Heart left ventricle (tissue), 13 donors: ENCODE measurements at regions not wholly inside any gene's neighbourhood (a gene's known extent, or its start where the extent isn't known, plus 50 kb on each side); places are given as distances from the start of the nearest gene placed in this dataset.

ENCODE experiments used
- CTCF ChIP-seq, 12 donors: fragments of 200-600 bp; sonication (generic) in 4 of 12; IDR thresholded peaks; one replicate each; pipeline versions ENCODE4 v1.5.0 to v1.8.0; 2018 to 2022; ENCODE audit warnings: antibody characterized with exemption in 12 of 12, mild to moderate bottlenecking in 5 of 12
- POLR2A ChIP-seq, 2 donors: fragments of 450-650 bp; IDR thresholded peaks; one replicate each; pipeline ENCODE4 v1.6.1; 2017; ENCODE audit warnings: antibody characterized with exemption in 2 of 2, mild to moderate bottlenecking in 2 of 2, moderate library complexity in 2 of 2
- donor health status: ischemic (EF 13 %, LVEDD 7.1; RV severe dilation, severe dysfunction).
- donor health status: DM: no; HTN: yes; CAD: no.
- donor health status: DM: no; HTN: no; CAD: no.
- donor health status: ischemic (EF 25% LVEDD 6.9; RV normal size, moderate dysfunction).
- donor health status: ischemic (EF 25% LVEDD 5.7; RV mildly dilated, moderate dysfunction).
- donor health status: ischemic (EF 35%, LVEDD 5.7; RV mildly dilated, moderate dysfunction).
- donor health status: nonischemic (EF 11% LVEDD 7.7; RV severe dilation, severe dysfunction).
- donor health status: DM: yes; HTN: yes; CAD: no.
- donor health status: PGD.
- donor health status: ischemic (EF 29% LVEDD 5.4; RV normal size, mild dysfunction).
- donor health status: nonischemic (EF 23%, LVEDD 6.1; RV moderate dilation, normal function).

GRCh38 chr5:129378961-129379360 lies 81.1 kb upstream of the ADAMTS19 start:
- TF ChIP-seq POLR2A (IDR thresholded peaks at IDR 0.05): no peak
- TF ChIP-seq CTCF (IDR thresholded peaks at IDR 0.05): no peak
